HepG2 (cell line): ENCODE measurements at regions not wholly inside any gene's neighbourhood (a gene's known extent, or its start where the extent isn't known, plus 50 kb on each side); places are given as distances from the start of the nearest gene placed in this dataset.

Experiments used
- ATAC-seq: fragments of 200-7000 bp; cut with Tn5 transposase; 3 replicates; pipeline ENCODE4 v1.9.1; 2020; ENCODE audit warnings: mild to moderate bottlenecking, moderate library complexity
- BruUV-seq: library from RNA; stranded (reverse); fragments of 400-500 nt; replicated peaks from 2 replicates; lab custom pipeline; 2021; lab: Mats Ljungman, UMichigan
- CTCF ChIA-PET: fragments of 300-600 bp; formaldehyde crosslinking; extraction: SDS; loops from one replicate; lab custom pipeline; 2021; ENCODE audit warnings: low total read pairs, inconsistent platforms, low intra/inter-chr PET ratio; lab: Yijun Ruan, JAX
- POLR2A ChIA-PET: fragments of 350-600 bp; sonication (Branson Sonifier 250); formaldehyde crosslinking; loops from one replicate; lab custom pipeline; 2020; ENCODE audit warnings: antibody characterized with exemption, inconsistent platforms; lab: Yijun Ruan, JAX
- DNase-seq: peaks from one replicate; pipeline ENCODE4 v3.0.0-alpha.2; 2015; ENCODE audit warnings: low spot score
- FAIRE-seq: peaks from 3 replicates; lab custom pipeline; 2011; peaks lifted over from hg19 to GRCh38; lab: Jason Lieb, UNC
- H2AFZ ChIP-seq: one replicate; pipeline ENCODE4 v1.6.1; 2011; ENCODE audit warnings: low read length, inconsistent platforms
- H3K27ac ChIP-seq: fragments of 300-600 bp; 3 replicates; pipeline ENCODE4 v1.8.0; 2011; ENCODE audit warnings: mixed run types, mild to moderate bottlenecking, mixed read lengths, low read length, inconsistent platforms; ENCODE audit not compliant: insufficient read depth; ENCODE audit errors: extremely low read length
- H3K27me3 ChIP-seq, 2 experiments: fragments of 200-600 bp in 1 of 2; 2 replicates in 1 of 2; 3 replicates in 1 of 2; pipeline versions ENCODE4 v1.6.0 to v1.8.0; 2011; ENCODE audit warnings: low read length in 2 of 2, mild to moderate bottlenecking in 2 of 2, moderate library complexity in 2 of 2, inconsistent platforms in 1 of 2; ENCODE audit not compliant: insufficient read depth in 2 of 2, control insufficient read depth in 1 of 2
- H3K36me3 ChIP-seq, 2 experiments: fragments of 200-600 bp in 1 of 2; replicated peaks in 1 of 2; 2 replicates in 1 of 2; 3 replicates in 1 of 2; pipeline versions ENCODE4 v1.5.1 to v1.8.0; 2011; ENCODE audit warnings: low read length in 2 of 2, inconsistent platforms in 1 of 2; ENCODE audit not compliant: insufficient read depth in 2 of 2, control insufficient read depth in 1 of 2
- H3K4me1 ChIP-seq: 2 replicates; pipeline ENCODE4 v1.5.1; 2012; ENCODE audit warnings: low read length, inconsistent platforms; ENCODE audit not compliant: insufficient read depth
- H3K4me2 ChIP-seq: 2 replicates; pipeline ENCODE4 v1.6.0; 2011; ENCODE audit warnings: low read depth, low read length, inconsistent platforms
- H3K4me3 ChIP-seq, 3 experiments: fragments of 200-600 bp in 1 of 3; sonication (generic), shearing (Covaris generic) in 1 of 3; replicated peaks in 1 of 3; 2 replicates each; pipeline ENCODE4 v1.5.1; 2011 to 2016; ENCODE audit warnings: low read length in 3 of 3, inconsistent platforms in 2 of 3, low read depth in 2 of 3, mild to moderate bottlenecking in 2 of 3, control low read depth in 1 of 3, mixed read lengths in 1 of 3; ENCODE audit not compliant: insufficient read depth in 1 of 3
- H3K79me2 ChIP-seq: one replicate; pipeline ENCODE4 v1.6.1; 2011; ENCODE audit warnings: low read length, inconsistent platforms; ENCODE audit not compliant: insufficient read depth
- H3K9ac ChIP-seq: 2 replicates; pipeline ENCODE4 v1.6.0; 2011; ENCODE audit warnings: mild to moderate bottlenecking, low read depth, low read length, inconsistent platforms; ENCODE audit not compliant: insufficient read depth
- H3K9me3 ChIP-seq: 2 replicates; pipeline ENCODE4 v1.5.1; 2012; ENCODE audit warnings: mild to moderate bottlenecking, low read length
- H4K20me1 ChIP-seq: 2 replicates; pipeline ENCODE4 v1.6.0; 2011; ENCODE audit warnings: inconsistent platforms, mild to moderate bottlenecking, low read length, moderate library complexity; ENCODE audit not compliant: insufficient read depth
- POLR2G ChIP-seq: fragments of 200-400 bp; formaldehyde crosslinking; IDR thresholded peaks from 2 replicates; pipeline ENCODE4 v1.6.1; 2018; ENCODE audit warnings: mild to moderate bottlenecking, low read depth, low read length, moderate library complexity
- SRSF4 ChIP-seq: fragments of 200-400 bp; formaldehyde crosslinking; IDR thresholded peaks from one replicate; pipeline ENCODE4 v1.6.1; 2018; ENCODE audit warnings: mild to moderate bottlenecking, low read depth, low read length, moderate library complexity; ENCODE audit not compliant: poor library complexity, severe bottlenecking
- WIZ ChIP-seq: sonication (generic); formaldehyde crosslinking; IDR thresholded peaks from 2 replicates; pipeline ENCODE4 v1.5.1; 2020; ENCODE audit warnings: mild to moderate bottlenecking, missing genetic modification reagents
- ZEB1 ChIP-seq: IDR thresholded peaks from 2 replicates; pipeline ENCODE4 v1.6.1; 2012; ENCODE audit warnings: mild to moderate bottlenecking, low read depth, inconsistent platforms; ENCODE audit not compliant: insufficient replicate concordance
- ZNF34 ChIP-seq: sonication (generic); formaldehyde crosslinking; IDR thresholded peaks from 2 replicates; pipeline ENCODE4 v1.4.0; 2020; ENCODE audit warnings: mild to moderate bottlenecking, missing genetic modification reagents, borderline replicate concordance
- WGBS: methylation state at CpG from one replicate; pipeline ENCODE4 v1.1.6; 2017; ENCODE audit warnings: low lambda C conversion rate; 5-methylcytosine and 5-hydroxymethylcytosine counted together
- in situ Hi-C: cut with HindIII; loops from 2 replicates; pipeline ENCODE4 v1.10.0; 2017; ENCODE audit warnings: low pct_unique_long_range_greater_than_20kb; ENCODE audit not compliant: extremely low pct_ligation_motif_present
- intact Hi-C: fragments of 100-400 bp; cut with micrococcal nuclease; formaldehyde crosslinking; loops from one replicate; pipeline ENCODE4 v1.10.0; 2022; ENCODE audit not compliant: unreplicated experiment
- TF ChIP-seq, protein P1 (sequence below): fragments of 450-650 bp; IDR thresholded peaks from 2 replicates; pipeline ENCODE4 v1.6.1; 2017

DNA sequence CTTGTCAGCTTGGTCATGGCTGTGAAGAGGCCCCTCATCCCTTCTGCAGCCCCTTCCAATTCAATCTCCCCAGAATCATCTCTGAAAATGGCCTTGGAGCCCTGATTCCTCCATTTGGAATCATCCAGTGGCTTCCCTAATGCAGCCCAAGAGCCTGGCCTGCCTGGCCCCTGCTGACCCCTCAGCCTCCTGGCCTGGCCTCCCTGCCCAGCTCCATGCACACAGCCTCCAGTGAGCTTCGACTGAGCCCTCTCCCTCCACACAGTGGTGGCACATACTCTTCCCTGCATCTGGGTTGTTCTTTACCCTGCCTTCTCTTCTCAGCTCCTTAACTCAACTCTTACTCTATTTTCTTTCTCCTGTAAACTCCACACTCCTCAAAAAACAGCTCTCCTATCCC lies 120.9 kb downstream of the ANKRD60 start:
- Histone ChIP-seq H3K79me2 (no peaks in the 10 kb centered on the region), H3K9me3 (no peaks in the 10 kb centered on the region), H3K4me2 (no peak overlapping the region), H2AFZ (no peak overlapping the region), H3K4me1 (no peaks in the 10 kb centered on the region), H3K4me3 (no peak overlapping the region), H3K36me3 (no peaks in the 10 kb centered on the region), H3K27ac (no peak overlapping the region), H4K20me1 (no peaks in the 10 kb centered on the region), H3K9ac (no peak overlapping the region), H3K27me3 (peaks cover 0 to 39% of the 10 kb centered on the region in 2 experiments; a peak in 4 of 5 replicates)
- BruUV-seq: no TSS peak
- CTCF ChIA-PET: no interaction called here
- 0% methylated on average over 1 of the region's 1 CpG for WGBS
- POLR2A ChIA-PET: no interaction called here
- no peak for TF ChIP-seq SRSF4
- TF ChIP-seq, protein P1, sequence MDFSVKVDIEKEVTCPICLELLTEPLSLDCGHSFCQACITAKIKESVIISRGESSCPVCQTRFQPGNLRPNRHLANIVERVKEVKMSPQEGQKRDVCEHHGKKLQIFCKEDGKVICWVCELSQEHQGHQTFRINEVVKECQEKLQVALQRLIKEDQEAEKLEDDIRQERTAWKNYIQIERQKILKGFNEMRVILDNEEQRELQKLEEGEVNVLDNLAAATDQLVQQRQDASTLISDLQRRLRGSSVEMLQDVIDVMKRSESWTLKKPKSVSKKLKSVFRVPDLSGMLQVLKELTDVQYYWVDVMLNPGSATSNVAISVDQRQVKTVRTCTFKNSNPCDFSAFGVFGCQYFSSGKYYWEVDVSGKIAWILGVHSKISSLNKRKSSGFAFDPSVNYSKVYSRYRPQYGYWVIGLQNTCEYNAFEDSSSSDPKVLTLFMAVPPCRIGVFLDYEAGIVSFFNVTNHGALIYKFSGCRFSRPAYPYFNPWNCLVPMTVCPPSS: 0 out of 2 replicates have a peak, but pooled peaks have one; percentile 32
- no peak for TF ChIP-seq ZNF34 (CRISPR knock-in tag)
- FAIRE-seq (no peak), DNase-seq (no peak), ATAC-seq (no peak)
- intact Hi-C loops: no loop called here
- in situ Hi-C loops: no loop called here

DNA sequence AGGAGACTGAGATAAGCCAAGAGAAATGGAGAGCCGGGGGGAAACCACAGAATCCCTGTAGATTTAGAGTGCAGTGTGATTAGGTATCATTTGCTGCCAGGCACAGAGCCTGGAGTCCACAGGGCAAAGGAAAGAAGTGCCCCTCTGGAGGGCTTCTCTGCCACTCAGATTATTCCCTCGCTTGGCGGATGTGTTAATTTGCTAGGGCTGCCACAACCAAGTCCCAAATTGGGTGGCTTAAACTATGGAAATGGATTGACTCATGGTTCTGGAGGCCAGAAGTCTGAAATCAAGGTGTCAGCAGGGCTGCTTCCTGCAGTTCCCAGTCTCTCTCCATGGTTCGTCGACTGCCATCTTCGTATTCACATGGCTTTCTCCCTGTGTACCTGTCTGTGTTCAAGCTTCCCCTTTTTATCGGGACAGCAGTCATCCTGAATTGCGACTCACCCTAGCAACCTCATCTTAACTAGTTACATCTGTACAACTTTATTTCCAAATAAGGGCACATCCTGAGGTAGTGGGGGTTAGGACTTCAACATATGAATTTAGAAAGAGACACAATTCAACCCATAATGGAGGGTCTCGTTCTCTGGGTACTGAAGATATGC lies 122.2 kb downstream of the ANKRD60 start:
- no peak overlapping the region for H3K9ac ChIP-seq
- H3K4me2 ChIP-seq: no peak overlapping the region
- CTCF ChIA-PET: no interaction called here
- no peaks in the 10 kb centered on the region for H3K79me2 ChIP-seq
- no peak for TF ChIP-seq POLR2G
- TF ChIP-seq WIZ (CRISPR knock-in tag): no peak
- no peak for TF ChIP-seq ZEB1
- TF ChIP-seq, all 625 proteins: peak for 0
- in situ Hi-C loops (no loop called here), intact Hi-C loops (no loop called here)
- Histone ChIP-seq H4K20me1 (no peaks in the 10 kb centered on the region), H3K27ac (no peak overlapping the region), H3K4me3 (no peak overlapping the region), H3K36me3 (no peaks in the 10 kb centered on the region), H3K4me1 (no peaks in the 10 kb centered on the region), H3K9me3 (no peaks in the 10 kb centered on the region), H3K27me3 (peaks cover 0 to 34% of the 10 kb centered on the region in 2 experiments; a peak in 3 of 5 replicates), H2AFZ (no peak overlapping the region)
- POLR2A ChIA-PET: interaction anchor here (0.6 kb wide), 1 partner anchor 916 kb away, joined by 3 read pairs; no protein-coding TSS in a partner anchor
- BruUV-seq: no TSS peak
- no peak for FAIRE-seq
- ATAC-seq: no peak
- 17% methylated on average over 9 of the region's 9 CpGs for WGBS
- no peak for DNase-seq
